NOMO-1 treated with DMSO at 0.1 percent for 48 hours (cell line): ENCODE measurements at regions not wholly inside any gene's neighbourhood (a gene's known extent, or its start where the extent isn't known, plus 50 kb on each side); places are given as distances from the start of the nearest gene placed in this dataset.
"Not testable (repeated sequence)": the region's sequence is repeated elsewhere in the genome, so short reads cannot be mapped to it uniquely, and the experiment has no call there.

Source experiments
- DNase-seq: peaks from one replicate; lab custom pipeline; 2025; ENCODE audit not compliant: unreplicated experiment; lab: John Stamatoyannopoulos, UW

- no peak for DNase-seq
These were observed 1366.0 kb downstream of the NCAM2 start for GRCh38 chr21:22364163-22364562.

GRCh38 chr21:22374218-22374969 is 1376.2 kb downstream of the NCAM2 start:
- no peak for DNase-seq

GRCh38 chr21:22377795-22378194 is 1379.6 kb downstream of the NCAM2 start:
- not testable (repeated sequence) for DNase-seq

GRCh38 chr21:22393324-22393723 is 1395.1 kb downstream of the NCAM2 start:
- no peak for DNase-seq

GRCh38 chr21:22395965-22396364 is 1397.8 kb downstream of the NCAM2 start:
- no peak for DNase-seq

- DNase-seq = no peak
These were observed 1401.7 kb downstream of the NCAM2 start for GRCh38 chr21:22399681-22400514.

- no peak for DNase-seq
These were observed 1411.4 kb downstream of the NCAM2 start for GRCh38 chr21:22409571-22409970.

- DNase-seq = no peak
These were observed 1418.3 kb downstream of the NCAM2 start for GRCh38 chr21:22416555-22416954.

- peak; percentile 50 for DNase-seq
These were observed 1423.4 kb downstream of the NCAM2 start for GRCh38 chr21:22421416-22422180.

GRCh38 chr21:22438428-22439086 is 1440.3 kb downstream of the NCAM2 start:
- no peak for DNase-seq

- DNase-seq = no peak
These were observed 1446.8 kb downstream of the NCAM2 start for GRCh38 chr21:22444990-22445389.

GRCh38 chr21:22450507-22450906 is 1452.3 kb downstream of the NCAM2 start:
- DNase-seq = no peak

- no peak for DNase-seq
These were observed 1458.0 kb downstream of the NCAM2 start for GRCh38 chr21:22456241-22456640.

GRCh38 chr21:22468893-22469292 is 1470.7 kb downstream of the NCAM2 start:
- no peak for DNase-seq

GRCh38 chr21:22474403-22474802 is 1476.2 kb downstream of the NCAM2 start:
- DNase-seq = no peak

- DNase-seq = no peak
These were observed 1478.0 kb downstream of the NCAM2 start for GRCh38 chr21:22476214-22476613.

- DNase-seq = no peak
These were observed 1478.8 kb downstream of the NCAM2 start for GRCh38 chr21:22476726-22477646.

GRCh38 chr21:22490049-22490448 is 1491.8 kb downstream of the NCAM2 start:
- DNase-seq = no peak

- DNase-seq = peak; percentile 89
These were observed 1518.0 kb downstream of the NCAM2 start for GRCh38 chr21:22516230-22516629.

GRCh38 chr21:22535630-22536029 is 1537.4 kb downstream of the NCAM2 start:
- no peak for DNase-seq
